CD4-positive, alpha-beta T cell treated with Interleukin-2 at 100 ng/mL for 4 hours (primary cell): ENCODE measurements at regions not wholly inside any gene's neighbourhood (a gene's known extent, or its start where the extent isn't known, plus 50 kb on each side); places are given as distances from the start of the nearest gene placed in this dataset.
"Not testable (repeated sequence)": the region's sequence is repeated elsewhere in the genome, so short reads cannot be mapped to it uniquely, and the experiment has no call there.

ENCODE experiments used
- DNase-seq: peaks from one replicate; pipeline ENCODE4 v3.0.0-alpha.2; 2020; ENCODE audit warnings: low spot score

DNA sequence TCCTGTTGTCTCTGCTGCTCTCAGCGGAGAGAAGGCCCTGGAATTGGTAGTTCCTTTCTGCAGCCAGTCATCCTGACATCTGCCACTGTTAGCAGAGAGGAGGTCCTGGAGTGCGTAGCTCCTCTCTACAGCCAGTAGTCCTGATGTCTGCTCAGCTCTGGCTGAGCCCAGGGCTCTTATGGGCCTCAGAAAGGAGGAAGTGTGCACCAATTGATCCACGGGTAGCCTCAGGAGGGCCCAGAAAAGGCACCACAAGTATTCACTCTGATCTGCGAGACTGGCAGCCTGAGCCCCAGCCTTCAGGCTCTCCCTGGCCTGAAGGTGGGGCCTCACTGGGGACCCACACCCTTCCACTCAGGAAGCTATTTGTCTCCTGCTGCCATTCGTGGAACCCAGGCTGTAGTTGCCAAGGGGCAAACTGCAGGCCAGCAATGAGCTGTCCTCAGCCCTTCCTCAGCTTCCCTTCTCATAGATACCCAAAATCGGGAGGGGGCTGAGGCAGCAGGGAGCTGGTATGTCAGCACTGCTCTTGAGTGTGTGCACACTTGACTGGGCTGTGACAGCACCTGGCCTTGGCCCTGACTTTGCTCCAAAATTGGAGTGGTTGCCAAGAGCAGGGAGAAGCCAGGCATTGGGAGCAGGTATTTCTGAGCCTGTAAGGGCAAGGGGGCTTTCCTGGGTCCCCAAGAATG lies 1049.5 kb upstream of the ACO1 start:
- no peak for DNase-seq

GRCh38 chr9:31335529-31336234 lies 1048.8 kb upstream of the ACO1 start:
- no peak for DNase-seq

DNA sequence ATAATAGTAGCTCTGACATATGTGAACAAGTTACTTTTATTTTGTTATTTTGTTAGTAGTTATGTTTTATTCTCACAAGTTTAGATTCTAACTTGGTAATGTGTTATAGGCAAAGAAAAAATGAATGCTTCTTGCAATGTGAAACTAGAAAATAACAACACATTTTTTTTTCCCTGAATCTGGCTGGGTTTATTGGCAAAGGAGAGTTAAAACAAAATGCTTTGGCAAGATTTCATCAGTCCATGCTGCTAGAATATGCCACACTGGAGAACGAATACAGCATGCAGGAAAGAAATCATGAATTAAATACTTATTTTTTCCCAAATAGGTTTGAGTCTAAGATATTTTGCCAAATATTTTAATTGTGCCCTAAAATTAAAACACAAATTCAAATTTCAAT lies 1048.1 kb upstream of the ACO1 start:
- DNase-seq, result no peak

- DNase-seq, result no peak
These were observed 1047.6 kb upstream of the ACO1 start for GRCh38 chr9:31336841-31337240.

GRCh38 chr9:31347082-31347617 lies 1037.3 kb upstream of the ACO1 start:
- DNase-seq, result peak; percentile 77

GRCh38 chr9:31355159-31355882 lies 1029.1 kb upstream of the ACO1 start:
- DNase-seq, result no peak

GRCh38 chr9:31355965-31356364 lies 1028.5 kb upstream of the ACO1 start:
- no peak for DNase-seq

GRCh38 chr9:31359071-31359470 lies 1025.4 kb upstream of the ACO1 start:
- DNase-seq, result no peak

DNA sequence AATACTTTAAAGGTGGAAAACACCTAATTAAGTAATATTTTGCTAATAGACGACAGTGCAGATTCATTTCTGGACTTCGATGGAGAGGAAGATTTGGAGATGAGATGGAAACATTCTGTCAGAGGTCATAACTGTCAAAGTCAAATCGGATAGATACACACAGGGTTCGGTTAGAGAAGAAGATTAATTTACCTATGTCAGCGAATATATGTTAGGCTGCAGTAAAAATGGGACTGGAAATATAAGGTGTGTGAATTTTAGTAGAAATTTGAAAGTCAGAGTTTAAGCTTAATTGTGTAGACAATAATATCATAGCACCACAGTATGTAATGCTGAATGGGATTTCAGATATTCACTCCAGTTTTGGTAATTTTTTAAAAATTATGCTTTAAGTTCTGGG lies 1020.3 kb upstream of the ACO1 start:
- no peak for DNase-seq

- no peak for DNase-seq
These were observed 1011.5 kb upstream of the ACO1 start for GRCh38 chr9:31372799-31373587.

DNA sequence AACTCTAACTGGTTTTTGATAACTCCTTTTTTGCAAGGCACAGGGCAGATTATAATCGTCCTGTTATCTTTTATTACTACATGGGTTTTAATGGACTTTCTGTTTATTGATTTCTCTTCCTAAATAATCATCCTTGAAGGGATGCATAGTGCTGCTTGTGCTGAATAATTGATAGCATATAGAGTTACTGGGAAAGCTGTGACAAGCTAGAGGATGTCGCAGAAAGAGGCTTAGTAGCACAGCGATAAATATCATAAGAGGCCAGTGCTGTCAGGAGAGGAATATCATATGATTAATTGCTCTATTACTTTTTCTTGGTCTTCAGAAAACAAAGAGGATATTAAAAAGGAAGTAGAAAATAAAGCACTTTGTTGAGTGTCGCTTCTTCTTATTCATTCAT lies 1007.1 kb upstream of the ACO1 start:
- DNase-seq, result no peak

DNA sequence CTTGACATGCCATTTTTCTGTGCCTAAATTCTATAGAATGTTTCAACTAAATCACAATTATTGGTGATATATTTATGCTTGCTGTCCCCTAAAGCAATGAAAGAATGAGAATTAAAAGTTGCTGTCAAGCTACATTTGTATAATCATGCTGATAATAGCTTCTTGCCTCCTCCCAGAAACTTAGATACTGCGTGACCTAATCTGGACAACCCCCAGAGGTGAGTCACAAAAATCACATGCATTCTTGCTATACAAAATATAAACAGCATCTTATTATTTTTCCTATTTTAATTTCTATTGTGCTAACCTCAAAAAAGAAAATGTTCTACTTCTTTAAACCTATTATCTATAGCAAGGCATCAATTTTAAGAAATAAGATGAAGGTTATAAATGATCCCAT lies 995.8 kb upstream of the ACO1 start:
- DNase-seq, result no peak

GRCh38 chr9:31389075-31389474 lies 995.4 kb upstream of the ACO1 start:
- DNase-seq, result no peak

GRCh38 chr9:31390403-31391025 lies 993.9 kb upstream of the ACO1 start:
- no peak for DNase-seq

DNA sequence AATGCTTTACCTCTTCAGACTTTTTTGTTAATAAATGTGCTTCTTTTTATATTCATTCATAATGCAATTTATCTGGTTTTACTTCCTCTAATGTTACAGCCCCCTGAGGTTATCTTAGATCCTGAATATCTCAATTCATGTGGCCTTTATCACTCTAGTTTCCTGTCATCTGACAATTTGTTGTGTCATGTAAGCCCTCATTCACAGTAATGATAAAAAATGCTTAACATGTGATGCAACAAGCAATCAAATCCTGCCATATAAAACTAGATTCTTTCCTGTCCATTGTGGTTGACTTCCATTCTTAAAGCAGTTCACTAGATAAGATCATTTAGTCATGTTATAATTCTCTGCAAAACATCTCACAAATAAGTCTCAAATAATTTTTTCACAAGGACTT lies 991.2 kb upstream of the ACO1 start:
- no peak for DNase-seq

DNA sequence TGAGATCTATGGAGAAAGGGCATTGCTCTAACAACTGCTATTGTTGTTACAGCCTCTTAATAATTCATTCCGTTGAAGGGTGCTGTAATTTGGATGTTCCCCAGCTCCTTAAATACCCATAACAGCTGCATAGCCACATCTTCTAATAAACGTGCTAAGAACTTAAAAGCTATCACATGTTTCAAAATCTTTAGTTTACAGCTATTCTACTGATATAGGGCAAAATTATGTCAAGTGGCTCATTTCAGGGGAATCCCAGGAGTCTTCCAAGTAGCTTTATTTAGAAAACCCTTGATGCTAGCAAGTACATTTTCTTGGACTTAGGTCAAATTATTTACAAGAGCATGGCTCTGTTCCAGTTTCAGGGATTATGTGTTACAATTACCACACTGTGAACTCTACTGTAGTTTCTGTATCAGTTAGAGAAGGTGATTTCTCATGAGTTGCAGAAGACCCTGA lies 990.4 kb upstream of the ACO1 start:
- no peak for DNase-seq

DNA sequence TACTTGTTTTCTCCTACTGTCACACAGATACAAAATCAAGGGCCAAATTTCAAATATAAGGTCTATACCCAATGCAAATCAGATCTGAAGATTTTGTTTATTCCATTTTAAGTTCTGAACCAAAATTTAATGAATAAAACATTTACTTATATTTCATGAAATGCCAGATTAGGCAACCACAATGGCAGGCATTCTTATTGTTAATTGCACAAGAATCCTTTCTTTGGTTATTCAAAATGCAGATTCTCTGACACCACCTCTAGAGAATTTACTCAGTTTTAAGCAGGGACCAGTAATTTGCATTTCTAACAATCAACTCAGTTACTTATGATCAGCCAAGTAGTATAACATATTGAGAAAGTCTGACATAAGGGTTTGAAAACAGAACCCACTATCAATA lies 972.4 kb upstream of the ACO1 start:
- DNase-seq, result no peak

- no peak for DNase-seq
These were observed 969.3 kb upstream of the ACO1 start for GRCh38 chr9:31415164-31415563.

DNA sequence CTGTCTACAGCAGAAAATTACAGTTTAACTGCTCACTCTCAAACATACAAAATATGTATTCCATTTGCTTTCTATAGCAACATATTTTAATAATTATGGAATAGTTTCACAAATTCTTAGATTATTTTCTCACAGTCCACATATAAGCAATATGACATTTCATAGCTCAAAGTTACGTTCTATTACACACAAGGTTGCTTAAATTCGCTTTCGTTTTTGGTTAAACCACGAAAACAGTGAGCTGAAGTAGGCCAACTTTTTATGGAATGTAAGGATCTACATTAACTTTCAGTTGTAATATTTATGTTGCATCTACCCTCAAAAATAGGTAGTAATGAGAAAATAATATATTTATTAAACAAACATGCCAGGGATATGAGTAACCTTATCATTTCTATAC lies 966.0 kb upstream of the ACO1 start:
- DNase-seq, result no peak

- not testable (repeated sequence) for DNase-seq
These were observed 940.6 kb upstream of the ACO1 start for GRCh38 chr9:31443630-31444457.

DNA sequence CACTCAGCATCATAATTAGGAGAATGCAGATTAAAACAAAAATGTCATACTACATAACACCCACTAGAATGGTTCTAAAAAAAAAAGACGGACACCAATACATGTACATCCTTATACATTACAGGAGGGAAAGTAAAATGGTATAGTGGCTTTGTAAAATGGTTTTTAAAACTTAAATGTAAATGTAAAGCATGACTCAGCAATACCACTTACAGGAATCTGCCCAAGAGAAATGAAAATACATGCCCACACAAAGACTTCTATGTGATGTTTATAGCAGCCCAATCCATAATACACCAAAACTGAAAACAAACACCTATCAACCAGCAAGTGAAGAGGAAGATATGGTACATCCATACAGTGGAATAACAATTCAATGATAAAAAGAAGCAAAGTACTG lies 939.1 kb upstream of the ACO1 start:
- DNase-seq, result no peak
